ENCODE measurements at regions not wholly inside any gene's neighbourhood (a gene's known extent, or its start where the extent isn't known, plus 50 kb on each side); places are given as distances from the start of the nearest gene placed in this dataset.

DNA sequence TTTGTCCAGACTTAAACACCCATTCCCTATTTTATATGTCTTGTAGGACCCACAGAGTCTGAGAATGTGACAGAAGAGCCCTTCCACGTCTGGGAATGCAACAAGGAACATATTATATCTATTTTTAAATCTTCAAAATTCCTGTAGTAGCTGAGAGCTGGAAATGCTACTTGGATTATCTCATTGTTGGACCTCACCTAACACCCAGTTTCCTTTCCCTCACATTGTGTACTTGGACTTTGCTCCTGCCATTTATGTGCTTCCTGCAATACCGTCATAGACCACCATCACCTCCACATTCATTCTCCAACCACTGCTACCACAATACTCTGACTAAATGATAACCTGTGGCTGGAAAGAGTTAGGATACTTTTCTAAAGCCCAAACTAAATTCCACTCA lies 335.4 kb downstream of the COL12A1 start (continued):
- TF ChIP-seq SOX5 (CRISPR knock-in tag; IDR thresholded peaks at IDR 0.05; ENCODE audit: borderline replicate concordance), result peak; percentile 30; the same call in 1 of the 2 replicates
- no peak for TF ChIP-seq CEBPG (CRISPR knock-in tag; IDR thresholded peaks at IDR 0.05)
- TF ChIP-seq, protein P1, sequence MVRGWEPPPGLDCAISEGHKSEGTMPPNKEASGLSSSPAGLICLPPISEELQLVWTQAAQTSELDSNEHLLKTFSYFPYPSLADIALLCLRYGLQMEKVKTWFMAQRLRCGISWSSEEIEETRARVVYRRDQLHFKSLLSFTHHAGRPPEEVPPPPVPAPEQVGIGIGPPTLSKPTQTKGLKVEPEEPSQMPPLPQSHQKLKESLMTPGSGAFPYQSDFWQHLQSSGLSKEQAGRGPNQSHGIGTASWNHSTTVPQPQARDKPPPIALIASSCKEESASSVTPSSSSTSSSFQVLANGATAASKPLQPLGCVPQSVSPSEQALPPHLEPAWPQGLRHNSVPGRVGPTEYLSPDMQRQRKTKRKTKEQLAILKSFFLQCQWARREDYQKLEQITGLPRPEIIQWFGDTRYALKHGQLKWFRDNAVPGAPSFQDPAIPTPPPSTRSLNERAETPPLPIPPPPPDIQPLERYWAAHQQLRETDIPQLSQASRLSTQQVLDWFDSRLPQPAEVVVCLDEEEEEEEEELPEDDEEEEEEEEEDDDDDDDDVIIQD (CRISPR knock-in tag; IDR thresholded peaks at IDR 0.05; ENCODE audit: low read depth), result peak; percentile 33; the same call in 1 of the 2 replicates
- TF ChIP-seq CENPT (CRISPR knock-in tag; IDR thresholded peaks at IDR 0.05; ENCODE audit: low read depth), result no peak
- TF ChIP-seq HNF1B (CRISPR knock-in tag; IDR thresholded peaks at IDR 0.05), result no peak
- TF ChIP-seq HNRNPH1 (optimal IDR thresholded peaks at IDR 0.05; ENCODE audit: low read depth, low read length), result no peak
- no peak for TF ChIP-seq YY1 (IDR thresholded peaks at IDR 0.05; ENCODE audit: insufficient read depth, insufficient replicate concordance, low read depth, low read length)
- TF ChIP-seq FOXO1 (CRISPR knock-in tag; IDR thresholded peaks at IDR 0.05), result peak; percentile 31; the same call in 1 of the 2 replicates
- no peak for TF ChIP-seq MIXL1 (CRISPR knock-in tag; IDR thresholded peaks at IDR 0.05)
- no peak for TF ChIP-seq FOXK1 (CRISPR knock-in tag; IDR thresholded peaks at IDR 0.05; ENCODE audit: borderline replicate concordance, low read depth)
- TF ChIP-seq TBX2 (CRISPR knock-in tag; IDR thresholded peaks at IDR 0.05; ENCODE audit: borderline replicate concordance), result no peak
- TF ChIP-seq ZNF644 (CRISPR knock-in tag; IDR thresholded peaks at IDR 0.05; ENCODE audit: low read depth), result peak; percentile 88
- peak; percentile 27; the same call in 1 of the 2 replicates for TF ChIP-seq KDM6A (CRISPR knock-in tag; IDR thresholded peaks at IDR 0.05; ENCODE audit: low read depth)
- TF ChIP-seq, protein P2, sequence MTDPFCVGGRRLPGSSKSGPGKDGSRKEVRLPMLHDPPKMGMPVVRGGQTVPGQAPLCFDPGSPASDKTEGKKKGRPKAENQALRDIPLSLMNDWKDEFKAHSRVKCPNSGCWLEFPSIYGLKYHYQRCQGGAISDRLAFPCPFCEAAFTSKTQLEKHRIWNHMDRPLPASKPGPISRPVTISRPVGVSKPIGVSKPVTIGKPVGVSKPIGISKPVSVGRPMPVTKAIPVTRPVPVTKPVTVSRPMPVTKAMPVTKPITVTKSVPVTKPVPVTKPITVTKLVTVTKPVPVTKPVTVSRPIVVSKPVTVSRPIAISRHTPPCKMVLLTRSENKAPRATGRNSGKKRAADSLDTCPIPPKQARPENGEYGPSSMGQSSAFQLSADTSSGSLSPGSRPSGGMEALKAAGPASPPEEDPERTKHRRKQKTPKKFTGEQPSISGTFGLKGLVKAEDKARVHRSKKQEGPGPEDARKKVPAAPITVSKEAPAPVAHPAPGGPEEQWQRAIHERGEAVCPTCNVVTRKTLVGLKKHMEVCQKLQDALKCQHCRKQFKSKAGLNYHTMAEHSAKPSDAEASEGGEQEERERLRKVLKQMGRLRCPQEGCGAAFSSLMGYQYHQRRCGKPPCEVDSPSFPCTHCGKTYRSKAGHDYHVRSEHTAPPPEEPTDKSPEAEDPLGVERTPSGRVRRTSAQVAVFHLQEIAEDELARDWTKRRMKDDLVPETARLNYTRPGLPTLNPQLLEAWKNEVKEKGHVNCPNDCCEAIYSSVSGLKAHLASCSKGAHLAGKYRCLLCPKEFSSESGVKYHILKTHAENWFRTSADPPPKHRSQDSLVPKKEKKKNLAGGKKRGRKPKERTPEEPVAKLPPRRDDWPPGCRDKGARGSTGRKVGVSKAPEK (CRISPR knock-in tag; IDR thresholded peaks at IDR 0.05; ENCODE audit: borderline replicate concordance), result no peak
- TF ChIP-seq ZNF333 (CRISPR knock-in tag; IDR thresholded peaks at IDR 0.05; ENCODE audit: borderline replicate concordance), result no peak
- TF ChIP-seq RXRB (CRISPR knock-in tag; IDR thresholded peaks at IDR 0.05; ENCODE audit: borderline replicate concordance), result peak; percentile 62
- TF ChIP-seq ZNF629 (CRISPR knock-in tag; conservative IDR thresholded peaks at IDR 0.05), result peak; percentile 30; the same call in 1 of the 2 replicates
- no peak for TF ChIP-seq ZNF562 (CRISPR knock-in tag; IDR thresholded peaks at IDR 0.05; ENCODE audit: borderline replicate concordance)
- no peak for TF ChIP-seq HNRNPK (IDR thresholded peaks at IDR 0.05; ENCODE audit: low read depth, low read length, poor library complexity, severe bottlenecking)
- TF ChIP-seq ZSCAN20 (CRISPR knock-in tag; IDR thresholded peaks at IDR 0.05; ENCODE audit: borderline replicate concordance), result no peak
- TF ChIP-seq ZKSCAN5 (CRISPR knock-in tag; IDR thresholded peaks at IDR 0.05), result peak; percentile 92
- no peak for TF ChIP-seq POGK (CRISPR knock-in tag; conservative IDR thresholded peaks at IDR 0.05)
- no peak for TF ChIP-seq ZNF33B (CRISPR knock-in tag; IDR thresholded peaks at IDR 0.05)
- TF ChIP-seq ELF3 (CRISPR knock-in tag; IDR thresholded peaks at IDR 0.05), result peak; percentile 53; the same call in 1 of the 2 replicates
- no peak for TF ChIP-seq ZNF768 (CRISPR knock-in tag; IDR thresholded peaks at IDR 0.05)
- no peak for TF ChIP-seq NR3C1 (CRISPR knock-in tag; IDR thresholded peaks at IDR 0.05)

All from HepG2 (cell line).